ENCODE measurements at regions not wholly inside any gene's neighbourhood (a gene's known extent, or its start where the extent isn't known, plus 50 kb on each side); places are given as distances from the start of the nearest gene placed in this dataset.

- no peak for DNase-seq (ENCODE audit: low read depth)
- TF ChIP-seq CTCF (IDR thresholded peaks at IDR 0.05; ENCODE audit: insufficient read depth, low read length): no peak
- H3K4me3 ChIP-seq (ENCODE audit: low read depth, low read length): no peak overlapping the region
These were observed 423.5 kb upstream of the FANCL start for GRCh38 chr2:58664523-58665151.

GRCh38 chr2:58660046-58660445 lies 418.9 kb upstream of the FANCL start:
- H3K4me3 ChIP-seq (ENCODE audit: low read depth, low read length): no peak overlapping the region
- no peak for DNase-seq (ENCODE audit: low read depth)
- TF ChIP-seq CTCF (IDR thresholded peaks at IDR 0.05; ENCODE audit: insufficient read depth, low read length): no peak

GRCh38 chr2:58655152-58655551 lies 414.0 kb upstream of the FANCL start:
- no peak for TF ChIP-seq CTCF (IDR thresholded peaks at IDR 0.05; ENCODE audit: insufficient read depth, low read length)
- H3K4me3 ChIP-seq (ENCODE audit: low read depth, low read length): no peak overlapping the region
- no peak for DNase-seq (ENCODE audit: low read depth)

GRCh38 chr2:58651930-58652329 lies 410.8 kb upstream of the FANCL start:
- TF ChIP-seq CTCF (IDR thresholded peaks at IDR 0.05; ENCODE audit: insufficient read depth, low read length): no peak
- no peak for DNase-seq (ENCODE audit: low read depth)
- H3K4me3 ChIP-seq (ENCODE audit: low read depth, low read length): no peak overlapping the region

GRCh38 chr2:58650781-58651180 lies 409.7 kb upstream of the FANCL start:
- no peak for DNase-seq (ENCODE audit: low read depth)
- no peak overlapping the region for H3K4me3 ChIP-seq (ENCODE audit: low read depth, low read length)
- no peak for TF ChIP-seq CTCF (IDR thresholded peaks at IDR 0.05; ENCODE audit: insufficient read depth, low read length)

- no peak overlapping the region for H3K4me3 ChIP-seq (ENCODE audit: low read depth, low read length)
- no peak for DNase-seq (ENCODE audit: low read depth)
- no peak for TF ChIP-seq CTCF (IDR thresholded peaks at IDR 0.05; ENCODE audit: insufficient read depth, low read length)
These were observed 408.6 kb upstream of the FANCL start for GRCh38 chr2:58649756-58650155.

- H3K4me3 ChIP-seq (ENCODE audit: low read depth, low read length): no peak overlapping the region
- TF ChIP-seq CTCF (IDR thresholded peaks at IDR 0.05; ENCODE audit: insufficient read depth, low read length): no peak
- DNase-seq (ENCODE audit: low read depth): no peak
These were observed 403.9 kb upstream of the FANCL start for GRCh38 chr2:58645017-58645416.

Data from fibroblast of the aortic adventitia (primary cell).